Spinal cord (tissue), 9 donors: ENCODE measurements at regions not wholly inside any gene's neighbourhood (a gene's known extent, or its start where the extent isn't known, plus 50 kb on each side); places are given as distances from the start of the nearest gene placed in this dataset.
A peak's percentile ranks its signal among the peaks of the same experiment; 100 is the strongest.

Source experiments
- DNase-seq, 6 donors: peaks; one replicate each; pipeline versions ENCODE4 v3.0.0 to v3.0.0-alpha.2; 2013 to 2015; ENCODE audit warnings: low spot score in 6 of 6, low read depth in 4 of 6
- H3K27ac ChIP-seq: one replicate; pipeline ENCODE4 v1.5.1; 2013; ENCODE audit warnings: low read depth, low read length, control low read depth
- H3K27me3 ChIP-seq: one replicate; pipeline ENCODE4 v1.6.1; 2013; ENCODE audit warnings: low read length; ENCODE audit not compliant: control insufficient read depth, insufficient read depth
- H3K36me3 ChIP-seq: one replicate; pipeline ENCODE4 v1.6.1; 2013; ENCODE audit warnings: low read length; ENCODE audit not compliant: control insufficient read depth, insufficient read depth
- H3K4me1 ChIP-seq: one replicate; pipeline ENCODE4 v1.6.1; 2013; ENCODE audit warnings: low read length; ENCODE audit not compliant: control insufficient read depth, insufficient read depth
- H3K4me3 ChIP-seq: one replicate; pipeline ENCODE4 v1.5.1; 2013; ENCODE audit warnings: low read depth, low read length, control low read depth
- H3K9me3 ChIP-seq: one replicate; pipeline ENCODE4 v1.6.1; 2013; ENCODE audit warnings: low read length; ENCODE audit not compliant: control insufficient read depth, insufficient read depth
- WGBS: methylation state at CpG from one replicate; pipeline ENCODE4 v1.1.5; 2013; ENCODE audit warnings: missing lambda C conversion rate; ENCODE audit not compliant: insufficient coverage; 5-methylcytosine and 5-hydroxymethylcytosine counted together
- donor health status: healthy.

DNA sequence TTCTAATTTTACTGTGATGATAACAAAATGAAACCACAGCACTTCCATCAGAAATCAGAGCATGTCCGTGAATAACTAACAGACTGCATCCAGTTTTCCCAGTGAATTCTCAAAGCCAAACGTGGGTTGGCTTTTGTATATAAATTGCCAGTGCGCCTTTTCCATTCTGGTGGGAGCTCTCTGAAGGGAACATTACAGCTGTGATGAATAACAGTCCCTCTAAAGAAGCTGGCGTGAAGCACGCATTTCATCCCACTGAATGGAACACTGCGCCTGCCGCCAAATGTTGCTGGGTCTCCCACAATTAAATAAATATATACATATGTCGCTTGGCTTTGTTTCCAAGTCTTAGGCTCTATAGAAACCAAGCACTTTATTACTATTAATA lies 113.0 kb upstream of the PFN2 start:
- peak in 4 of 6 donors; percentile 38 to 91 (median 68) for DNase-seq
- Histone ChIP-seq H3K4me3 (peak overlapping the region; percentile 24), H3K36me3 (no peaks in the 10 kb centered on the region), H3K4me1 (peaks cover 12% of the 10 kb centered on the region), H3K27me3 (no peaks in the 10 kb centered on the region), H3K9me3 (no peaks in the 10 kb centered on the region), H3K27ac (peak overlapping the region; percentile 61)
- 0% methylated on average over 2 of the region's 8 CpGs for WGBS

DNA sequence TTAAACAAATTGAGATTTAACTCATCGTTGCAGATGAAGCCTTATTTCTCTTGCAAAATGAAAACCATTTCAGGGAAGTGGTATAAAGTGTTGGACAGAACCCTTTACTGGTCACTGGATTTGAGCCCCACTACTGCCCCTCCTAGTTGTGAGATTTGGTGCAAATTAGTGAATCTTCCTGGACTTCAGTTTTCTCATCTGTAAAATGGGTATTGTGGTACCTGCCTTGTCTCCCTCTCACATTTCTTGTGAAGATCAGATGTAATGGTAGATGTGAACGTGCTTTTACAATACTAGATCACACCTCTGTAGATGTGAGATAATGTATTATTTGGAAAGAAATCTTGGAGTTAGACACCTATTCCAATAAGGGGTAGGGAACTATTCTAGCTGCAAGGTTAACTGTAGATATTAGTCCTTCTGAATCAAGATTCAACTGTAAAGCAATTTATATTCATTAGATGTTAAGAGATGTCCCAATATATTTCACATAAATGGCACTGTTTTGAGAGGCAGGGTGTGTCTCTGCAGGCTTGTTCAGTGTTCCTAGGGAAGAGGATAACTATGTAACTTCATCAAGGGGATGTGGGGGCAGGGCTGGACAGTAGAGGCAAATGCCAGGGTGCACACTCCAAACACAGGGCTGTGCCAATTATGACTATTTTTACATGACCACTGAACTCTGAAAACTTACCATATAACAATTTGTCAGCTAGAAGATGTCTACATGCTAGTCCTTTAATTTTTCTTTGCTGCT lies 112.4 kb upstream of the PFN2 start:
- no CpG with 5 or more reads among the region's 2 CpGs for WGBS
- Histone ChIP-seq H3K9me3 (no peaks in the 10 kb centered on the region), H3K4me1 (peaks cover 15% of the 10 kb centered on the region), H3K36me3 (no peaks in the 10 kb centered on the region), H3K27ac (peak overlapping the region; percentile 61), H3K4me3 (peak overlapping the region; percentile 24), H3K27me3 (no peaks in the 10 kb centered on the region)
- peak in 1 of 6 donors; percentile 50 for DNase-seq

DNA sequence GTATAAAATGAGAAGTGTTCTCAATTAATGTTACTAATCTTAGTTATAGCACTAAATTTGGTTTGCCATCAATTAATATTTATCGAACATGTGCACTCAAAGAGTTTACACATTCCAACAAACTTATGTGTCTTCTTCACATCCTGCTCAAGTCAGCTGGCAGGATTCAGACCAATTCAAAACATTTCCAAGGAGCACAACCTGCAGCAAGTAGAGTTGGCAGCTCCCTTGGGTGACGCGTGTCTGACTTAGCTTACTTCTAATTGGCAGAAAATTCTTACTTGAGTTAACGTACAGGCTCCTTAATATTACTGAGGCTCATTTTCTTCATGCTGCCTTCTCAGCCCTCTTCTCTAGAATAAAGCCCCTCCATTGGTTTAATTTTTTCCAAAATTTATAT lies 110.4 kb upstream of the PFN2 start:
- Histone ChIP-seq H3K4me1 (peaks cover 15% of the 10 kb centered on the region), H3K4me3 (no peak overlapping the region), H3K27ac (no peak overlapping the region), H3K36me3 (no peaks in the 10 kb centered on the region), H3K9me3 (peaks cover 4% of the 10 kb centered on the region), H3K27me3 (no peaks in the 10 kb centered on the region)
- no peak for DNase-seq
- WGBS = 66% methylated on average over 3 of the region's 4 CpGs

DNA sequence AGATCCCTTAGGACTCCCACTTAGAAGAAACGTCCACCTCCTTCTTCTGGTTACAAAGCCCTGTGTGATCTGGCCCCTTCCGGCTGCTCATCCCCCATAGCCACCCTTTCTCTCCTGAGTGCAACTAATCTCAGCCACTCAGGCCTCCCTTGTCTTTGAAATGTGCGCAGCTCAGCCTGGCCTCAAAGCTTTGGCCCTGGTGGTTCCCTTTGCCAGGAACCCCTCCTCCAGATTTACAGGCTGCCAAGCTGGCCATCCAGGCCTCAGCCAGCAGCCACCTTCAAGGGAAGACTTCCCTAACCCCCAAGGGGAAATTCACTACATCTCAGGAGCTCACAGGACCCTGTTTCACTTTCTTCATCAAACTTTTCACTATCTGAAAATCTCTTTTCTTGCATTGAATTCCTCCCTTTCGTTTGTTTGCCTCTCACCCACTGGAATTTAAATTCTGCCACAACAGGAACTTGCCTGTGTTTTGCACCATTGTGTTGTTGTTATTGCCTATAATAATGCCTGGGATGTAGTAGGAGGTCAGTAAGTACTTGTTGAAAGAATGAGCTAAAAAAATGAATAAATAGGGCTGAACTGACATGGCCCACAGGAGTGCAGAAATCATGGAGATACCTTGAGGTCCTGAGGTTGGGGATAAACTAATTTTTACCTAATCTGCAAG lies 109.5 kb upstream of the PFN2 start:
- Histone ChIP-seq H3K4me3 (no peak overlapping the region), H3K27me3 (no peaks in the 10 kb centered on the region), H3K27ac (peak overlapping the region; percentile 4), H3K9me3 (peaks cover 4% of the 10 kb centered on the region), H3K36me3 (no peaks in the 10 kb centered on the region), H3K4me1 (peaks cover 15% of the 10 kb centered on the region)
- WGBS = 40% methylated on average over 3 of the region's 4 CpGs
- DNase-seq = peak in 2 of 6 donors; percentile 46 to 64

DNA sequence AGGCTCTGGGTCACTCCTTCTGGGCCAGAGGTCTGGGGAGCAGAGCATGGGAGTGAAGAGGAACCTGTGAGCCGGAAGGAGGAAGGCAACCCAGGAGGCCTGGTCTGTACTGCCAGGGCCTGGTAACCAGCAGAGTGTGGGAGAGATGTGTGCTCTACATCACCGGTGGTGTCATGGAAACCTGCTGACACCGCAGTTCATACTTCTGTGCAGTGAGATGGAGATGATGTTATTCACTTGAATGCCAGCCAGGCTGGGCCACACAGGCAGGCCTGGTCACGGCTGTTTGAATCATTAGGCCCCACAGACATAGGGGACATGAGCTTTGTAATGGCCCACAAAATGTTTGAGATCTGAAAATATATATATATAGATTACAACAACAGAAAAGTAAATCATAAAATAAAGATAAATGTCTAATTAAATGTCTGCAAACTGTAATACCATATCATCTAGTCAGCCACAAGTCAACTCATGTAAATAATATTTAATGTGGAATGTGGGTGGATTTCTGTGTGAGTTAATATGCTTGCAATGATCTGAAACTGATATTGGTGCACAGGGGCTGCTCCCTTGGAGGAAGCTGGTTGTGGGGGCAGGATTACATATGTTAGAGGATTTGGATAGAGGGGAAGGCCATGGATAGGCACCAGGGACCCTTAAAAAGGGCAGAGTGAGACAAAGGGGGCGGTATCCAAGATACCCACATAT lies 108.5 kb upstream of the PFN2 start:
- Histone ChIP-seq H3K27me3 (no peaks in the 10 kb centered on the region), H3K4me3 (no peak overlapping the region), H3K9me3 (peaks cover 4% of the 10 kb centered on the region), H3K27ac (peak overlapping the region; percentile 4), H3K36me3 (no peaks in the 10 kb centered on the region), H3K4me1 (peaks cover 15% of the 10 kb centered on the region)
- DNase-seq = peak in 2 of 6 donors; percentile 65 to 83
- 26% methylated on average over 3 of the region's 5 CpGs for WGBS

DNA sequence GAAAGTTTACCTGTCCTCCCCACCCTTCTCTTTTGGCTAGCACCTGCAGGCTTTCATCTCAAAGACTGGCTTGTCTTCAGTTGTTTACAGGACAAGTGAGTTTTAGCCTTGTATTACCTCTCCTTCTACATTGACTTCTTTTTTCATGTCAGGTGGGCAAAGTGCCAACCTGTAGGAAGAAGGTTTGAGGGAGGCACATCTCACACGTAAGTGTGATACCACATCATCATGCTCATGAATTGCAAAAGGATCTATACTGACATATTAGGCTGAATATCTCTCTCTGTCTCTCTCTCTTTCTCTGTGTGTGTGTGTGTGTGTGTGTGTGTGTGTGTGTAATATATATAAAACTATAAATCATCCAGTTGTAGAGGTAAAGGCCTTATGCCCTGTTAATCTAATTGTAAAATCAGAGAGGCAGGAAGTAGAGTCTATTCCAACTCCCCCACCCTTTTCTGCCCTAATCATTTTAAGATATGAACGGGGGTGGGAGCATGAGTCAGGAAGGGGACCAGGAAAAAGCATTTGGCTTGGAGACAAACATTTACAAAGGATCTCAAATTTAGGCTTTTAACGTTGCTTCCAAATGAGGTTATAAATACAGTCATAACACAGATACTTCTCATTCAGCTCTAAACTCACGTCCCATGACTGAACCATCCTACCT lies 107.0 kb upstream of the PFN2 start:
- no CpG with 5 or more reads among the region's 4 CpGs for WGBS
- no peaks in the 10 kb centered on the region for H3K27me3 ChIP-seq
- H3K4me3 ChIP-seq = no peak overlapping the region
- DNase-seq = no peak
- H3K9me3 ChIP-seq = peaks cover 4% of the 10 kb centered on the region
- H3K36me3 ChIP-seq = no peaks in the 10 kb centered on the region
- H3K4me1 ChIP-seq = peaks cover 15% of the 10 kb centered on the region
- H3K27ac ChIP-seq = no peak overlapping the region

DNA sequence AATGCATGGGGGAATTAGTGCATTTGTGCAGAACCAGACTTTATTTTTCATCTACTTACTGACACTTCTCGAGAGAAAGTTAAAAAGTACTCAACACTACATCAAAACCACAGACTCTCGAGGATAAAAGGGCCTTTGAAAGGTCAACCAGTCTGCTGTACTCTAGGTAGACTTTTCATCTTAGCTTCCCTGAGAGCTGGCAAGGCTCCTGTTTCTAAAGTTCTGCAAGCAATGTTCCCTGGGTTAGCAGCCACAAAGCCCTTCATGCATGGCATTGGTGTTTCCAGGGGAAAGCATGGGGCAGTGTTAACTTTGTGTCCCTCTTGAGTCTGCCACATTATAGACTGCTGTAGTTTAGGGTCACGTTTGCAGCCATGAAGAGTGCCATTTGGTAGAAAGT lies 106.4 kb upstream of the PFN2 start:
- no peaks in the 10 kb centered on the region for H3K36me3 ChIP-seq
- no peak overlapping the region for H3K27ac ChIP-seq
- H3K4me3 ChIP-seq = no peak overlapping the region
- WGBS = 93% methylated on average over 2 of the region's 3 CpGs
- no peaks in the 10 kb centered on the region for H3K27me3 ChIP-seq
- peaks cover 4% of the 10 kb centered on the region for H3K9me3 ChIP-seq
- DNase-seq = no peak
- peaks cover 15% of the 10 kb centered on the region for H3K4me1 ChIP-seq

DNA sequence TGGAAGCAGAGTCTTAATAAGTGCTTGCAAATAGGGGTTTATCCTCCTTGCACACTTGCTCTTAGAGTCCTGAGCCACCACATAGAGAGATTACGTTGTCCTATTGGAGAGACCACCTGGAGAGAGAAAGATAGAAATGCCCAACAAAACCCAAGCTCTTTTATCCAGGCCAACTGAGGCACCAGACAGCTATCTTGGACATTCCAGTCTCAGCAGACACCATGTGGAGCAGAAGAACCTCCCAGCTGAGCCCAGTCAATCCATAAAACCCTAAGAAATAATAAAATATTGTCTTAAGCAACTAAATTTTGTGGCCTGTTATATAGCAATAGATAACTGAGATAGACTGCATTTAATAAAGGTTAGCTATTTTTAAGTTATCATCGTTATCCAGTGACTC lies 105.7 kb upstream of the PFN2 start:
- WGBS = 80% methylated on average over 1 of the region's 2 CpGs
- Histone ChIP-seq H3K36me3 (no peaks in the 10 kb centered on the region), H3K4me1 (peaks cover 15% of the 10 kb centered on the region), H3K9me3 (peaks cover 4% of the 10 kb centered on the region), H3K4me3 (no peak overlapping the region), H3K27me3 (no peaks in the 10 kb centered on the region), H3K27ac (no peak overlapping the region)
- no peak for DNase-seq

DNA sequence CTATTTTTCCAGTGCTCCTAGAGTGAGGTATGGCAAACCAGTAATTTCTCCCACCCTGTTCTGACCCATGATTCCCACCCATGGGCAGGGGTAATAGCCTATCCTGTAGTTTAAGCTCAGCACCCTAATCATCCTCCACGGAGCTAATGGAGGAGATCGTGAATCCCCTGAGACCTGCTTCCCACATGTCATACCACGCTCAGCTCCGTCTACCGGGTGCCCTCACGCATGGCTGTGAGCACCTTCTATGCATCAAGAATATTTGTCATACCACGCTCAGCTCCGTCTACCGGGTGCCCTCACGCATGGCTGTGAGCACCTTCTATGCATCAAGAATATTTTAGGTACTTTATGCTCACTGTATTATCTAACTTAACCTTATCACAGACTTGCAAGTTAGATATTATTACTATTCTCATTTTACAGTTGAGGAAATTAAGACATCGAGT lies 104.7 kb upstream of the PFN2 start:
- no peak for DNase-seq
- Histone ChIP-seq H3K27me3 (no peaks in the 10 kb centered on the region), H3K27ac (no peak overlapping the region), H3K4me1 (peaks cover 15% of the 10 kb centered on the region), H3K9me3 (peaks cover 4% of the 10 kb centered on the region), H3K36me3 (no peaks in the 10 kb centered on the region), H3K4me3 (no peak overlapping the region)
- WGBS = 87% methylated on average over 5 of the region's 11 CpGs
